ENCODE measurements at regions not wholly inside any gene's neighbourhood (a gene's known extent, or its start where the extent isn't known, plus 50 kb on each side); places are given as distances from the start of the nearest gene placed in this dataset.

DNA sequence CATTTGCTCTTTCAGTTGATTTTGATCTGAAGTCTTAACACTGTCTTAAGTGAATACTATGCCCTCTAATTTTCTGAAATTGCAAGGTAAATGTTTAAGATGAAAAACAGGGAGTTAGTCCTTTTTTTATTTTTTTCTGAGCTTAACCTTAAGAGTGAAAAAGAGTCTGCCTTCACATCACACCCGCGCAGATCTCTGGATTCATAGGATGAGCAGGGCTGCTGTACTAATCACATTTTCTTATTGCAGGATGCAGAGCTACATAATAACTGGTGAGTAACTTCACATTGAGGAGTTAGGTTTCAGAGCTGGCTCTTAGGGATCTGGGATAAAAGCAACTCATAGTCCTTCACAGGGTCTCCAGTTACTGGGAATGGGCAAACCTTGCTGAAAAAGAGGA is 188.7 kb upstream of the ATP1B1 start:
- no peaks in the 10 kb centered on the region for H3K9me1 ChIP-seq (ENCODE audit: control insufficient read depth, extremely low read depth, insufficient read depth, low read length)
- H4K20me1 ChIP-seq (ENCODE audit: control insufficient read depth, extremely low read depth, insufficient read depth, low read length): no peaks in the 10 kb centered on the region
- H3K4me3 ChIP-seq (ENCODE audit: control insufficient read depth in 2 of 3, extremely low read depth in 1 of 3, insufficient read depth in 2 of 3, low read depth in 1 of 3, low read length in 3 of 3): no peak overlapping the region
- TF ChIP-seq CTCF (optimal IDR thresholded peaks at IDR 0.05 in 1 of 3, IDR thresholded peaks at IDR 0.05 in 1 of 3, conservative IDR thresholded peaks at IDR 0.05 in 1 of 3; ENCODE audit: extremely low read depth in 1 of 3, insufficient read depth in 2 of 3, low read length in 3 of 3): no peak
- TF ChIP-seq EZH2 (IDR thresholded peaks at IDR 0.05; ENCODE audit: low read length): no peak
- no peak overlapping the region for H2AFZ ChIP-seq (ENCODE audit: control insufficient read depth, low read length)
- DNase-seq (ENCODE audit: low read depth, low spot score) (no peak), FAIRE-seq (no peak)
- H3K4me1 ChIP-seq (ENCODE audit: control insufficient read depth, extremely low read depth, insufficient read depth, low read length): no peaks in the 10 kb centered on the region
- H3K27ac ChIP-seq (ENCODE audit: control insufficient read depth, insufficient read depth, low read length): no peak overlapping the region
- no peaks in the 10 kb centered on the region for H3K79me2 ChIP-seq (ENCODE audit: control insufficient read depth, insufficient read depth, low read length)
- no peaks in the 10 kb centered on the region for H3K27me3 ChIP-seq (ENCODE audit: control insufficient read depth, extremely low read depth, insufficient read depth, low read length)
- no peak overlapping the region for H3K9ac ChIP-seq (ENCODE audit: control insufficient read depth, extremely low read depth, insufficient read depth, low read length)
- no peak overlapping the region for H3K4me2 ChIP-seq (ENCODE audit: control insufficient read depth, extremely low read depth, insufficient read depth, low read depth, low read length)
- H3K36me3 ChIP-seq (ENCODE audit: control insufficient read depth in 2 of 2, extremely low read depth in 1 of 2, insufficient read depth in 2 of 2, low read length in 2 of 2): no peaks in the 10 kb centered on the region
- dilution Hi-C loops (cut with MboI; ENCODE audit: extremely low pct_ligation_motif_present, low sequenced_read_pairs): no loop called here
- no peaks in the 10 kb centered on the region for H3K9me3 ChIP-seq (ENCODE audit: control insufficient read depth, low read depth, low read length)

GRCh38 chr1:168918860-168919741 is 187.4 kb upstream of the ATP1B1 start:
- H4K20me1 ChIP-seq (ENCODE audit: control insufficient read depth, extremely low read depth, insufficient read depth, low read length): no peaks in the 10 kb centered on the region
- H2AFZ ChIP-seq (ENCODE audit: control insufficient read depth, low read length): no peak overlapping the region
- H3K4me1 ChIP-seq (ENCODE audit: control insufficient read depth, extremely low read depth, insufficient read depth, low read length): no peaks in the 10 kb centered on the region
- H3K79me2 ChIP-seq (ENCODE audit: control insufficient read depth, insufficient read depth, low read length): no peaks in the 10 kb centered on the region
- dilution Hi-C loops (cut with MboI; ENCODE audit: extremely low pct_ligation_motif_present, low sequenced_read_pairs): no loop called here
- H3K9me1 ChIP-seq (ENCODE audit: control insufficient read depth, extremely low read depth, insufficient read depth, low read length): no peaks in the 10 kb centered on the region
- no peak overlapping the region for H3K4me2 ChIP-seq (ENCODE audit: control insufficient read depth, extremely low read depth, insufficient read depth, low read depth, low read length)
- no peak overlapping the region for H3K9ac ChIP-seq (ENCODE audit: control insufficient read depth, extremely low read depth, insufficient read depth, low read length)
- no peak overlapping the region for H3K27ac ChIP-seq (ENCODE audit: control insufficient read depth, insufficient read depth, low read length)
- FAIRE-seq (no peak), DNase-seq (ENCODE audit: low read depth, low spot score) (no peak)
- no peak overlapping the region for H3K4me3 ChIP-seq (ENCODE audit: control insufficient read depth in 2 of 3, extremely low read depth in 1 of 3, insufficient read depth in 2 of 3, low read depth in 1 of 3, low read length in 3 of 3)
- no peak for TF ChIP-seq EZH2 (IDR thresholded peaks at IDR 0.05; ENCODE audit: low read length)
- no peak for TF ChIP-seq CTCF (optimal IDR thresholded peaks at IDR 0.05 in 1 of 3, IDR thresholded peaks at IDR 0.05 in 1 of 3, conservative IDR thresholded peaks at IDR 0.05 in 1 of 3; ENCODE audit: extremely low read depth in 1 of 3, insufficient read depth in 2 of 3, low read length in 3 of 3)
- H3K9me3 ChIP-seq (ENCODE audit: control insufficient read depth, low read depth, low read length): no peaks in the 10 kb centered on the region
- H3K27me3 ChIP-seq (ENCODE audit: control insufficient read depth, extremely low read depth, insufficient read depth, low read length): no peaks in the 10 kb centered on the region
- H3K36me3 ChIP-seq (ENCODE audit: control insufficient read depth in 2 of 2, extremely low read depth in 1 of 2, insufficient read depth in 2 of 2, low read length in 2 of 2): no peaks in the 10 kb centered on the region

All from keratinocyte (primary cell).